Gastrocnemius medialis (tissue), 4 donors: ENCODE measurements at regions not wholly inside any gene's neighbourhood (a gene's known extent, or its start where the extent isn't known, plus 50 kb on each side); places are given as distances from the start of the nearest gene placed in this dataset.

Experiments used
- CTCF ChIP-seq, 5 experiments: fragments of 450-650 bp in 3 of 5; fragments of 200-600 bp in 2 of 5; sonication (generic) in 2 of 5; IDR thresholded peaks in 4 of 5; conservative IDR thresholded peaks in 1 of 5; 1 replicate in 4 of 5; 2 replicates in 1 of 5; pipeline ENCODE4 v1.5.1; 2016 to 2019; ENCODE audit warnings: antibody characterized with exemption in 5 of 5, mild to moderate bottlenecking in 3 of 5, moderate library complexity in 3 of 5
- POLR2A ChIP-seq, 2 donors: fragments of 450-650 bp; IDR thresholded peaks; one replicate each; pipeline ENCODE4 v1.6.1; 2017; ENCODE audit warnings: antibody characterized with exemption in 2 of 2, mild to moderate bottlenecking in 2 of 2, moderate library complexity in 2 of 2

- no peak for TF ChIP-seq CTCF (IDR thresholded peaks at IDR 0.05 in 4 of 5, conservative IDR thresholded peaks at IDR 0.05 in 1 of 5)
- no peak for TF ChIP-seq POLR2A (IDR thresholded peaks at IDR 0.05)
Observed at GRCh38 chr14:98605043-98605442, 667.0 kb downstream of the BCL11B start.
